Parathyroid adenoma (tissue), 2 donors: ENCODE measurements at regions not wholly inside any gene's neighbourhood (a gene's known extent, or its start where the extent isn't known, plus 50 kb on each side); places are given as distances from the start of the nearest gene placed in this dataset.
A peak's percentile ranks its signal among the peaks of the same experiment; 100 is the strongest.

Source experiments
- H2AFZ ChIP-seq: fragments of 300-600 bp; sonication (generic); one replicate; pipeline ENCODE4 v1.7.0; 2017; ENCODE audit warnings: antibody characterized with exemption, mild to moderate bottlenecking
- H3K27ac ChIP-seq: fragments of 300-600 bp; sonication (generic); one replicate; pipeline ENCODE4 v1.7.0; 2017
- H3K27me3 ChIP-seq: fragments of 300-600 bp; sonication (generic); one replicate; pipeline ENCODE4 v1.7.0; 2017; ENCODE audit warnings: low read length; ENCODE audit not compliant: control insufficient read depth, insufficient read depth
- H3K36me3 ChIP-seq: fragments of 300-600 bp; sonication (generic); one replicate; pipeline ENCODE4 v1.7.0; 2017; ENCODE audit warnings: low read length; ENCODE audit not compliant: control insufficient read depth, insufficient read depth
- H3K4me1 ChIP-seq: fragments of 300-600 bp; sonication (generic); one replicate; pipeline ENCODE4 v1.7.0; 2017; ENCODE audit warnings: control low read depth
- H3K4me2 ChIP-seq: fragments of 300-600 bp; sonication (generic); one replicate; pipeline ENCODE4 v1.7.0; 2017; ENCODE audit warnings: low read length
- H3K4me3 ChIP-seq: fragments of 300-600 bp; sonication (generic); one replicate; pipeline ENCODE4 v1.7.0; 2017; ENCODE audit warnings: low read depth, low read length
- H3K79me2 ChIP-seq: fragments of 300-600 bp; sonication (generic); one replicate; pipeline ENCODE4 v1.7.0; 2017; ENCODE audit warnings: control low read depth
- H3K9ac ChIP-seq: fragments of 300-600 bp; sonication (generic); one replicate; pipeline ENCODE4 v1.7.0; 2017; ENCODE audit warnings: mild to moderate bottlenecking
- H3K9me3 ChIP-seq: fragments of 300-600 bp; sonication (generic); one replicate; pipeline ENCODE4 v1.7.0; 2017; ENCODE audit warnings: low read length; ENCODE audit not compliant: control insufficient read depth
- CTCF ChIP-seq: fragments of 300-600 bp; sonication (generic); IDR thresholded peaks from one replicate; pipeline ENCODE4 v1.7.0; 2017; ENCODE audit warnings: antibody characterized with exemption, mild to moderate bottlenecking
- donor health status: primary hyperparathyroidism.

GRCh38 chr2:236935631-236936445, 149.9 kb upstream of the COPS8 start:
- Histone ChIP-seq H3K36me3 (no peaks in the 10 kb centered on the region), H3K4me2 (no peak overlapping the region), H3K4me3 (no peak overlapping the region), H3K79me2 (no peaks in the 10 kb centered on the region), H3K27ac (no peak overlapping the region), H3K9me3 (no peaks in the 10 kb centered on the region), H3K27me3 (no peaks in the 10 kb centered on the region), H2AFZ (no peak overlapping the region), H3K4me1 (no peaks in the 10 kb centered on the region), H3K9ac (no peak overlapping the region)
- TF ChIP-seq CTCF: no peak

DNA sequence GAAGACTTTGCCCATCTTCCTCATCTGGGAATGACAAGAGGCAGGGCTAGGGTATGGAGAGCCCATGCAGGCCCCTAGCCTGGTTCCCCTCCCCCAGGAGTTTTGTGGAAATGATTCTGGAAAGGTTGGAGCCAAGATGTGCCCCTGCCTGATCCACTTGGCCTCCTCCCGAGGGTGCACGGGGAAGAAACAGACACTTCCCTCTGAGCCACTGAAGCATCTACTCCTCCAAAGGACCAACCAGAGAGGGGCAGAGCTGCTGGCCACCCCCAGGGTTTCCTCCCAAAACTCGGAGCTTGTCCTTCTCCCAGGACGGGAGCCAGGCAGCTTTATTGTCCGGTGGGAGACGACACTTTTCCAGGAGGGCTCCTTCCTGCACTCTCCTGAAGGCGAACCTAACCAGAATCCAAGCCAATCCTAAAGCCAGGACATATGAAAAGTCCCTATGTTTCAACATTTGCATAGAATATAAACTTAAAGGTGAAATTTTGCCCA, 149.2 kb upstream of the COPS8 start:
- Histone ChIP-seq H3K27ac (no peak overlapping the region), H3K27me3 (no peaks in the 10 kb centered on the region), H3K79me2 (no peaks in the 10 kb centered on the region), H3K4me1 (no peaks in the 10 kb centered on the region), H3K9me3 (no peaks in the 10 kb centered on the region), H3K4me3 (no peak overlapping the region), H3K36me3 (no peaks in the 10 kb centered on the region), H3K4me2 (no peak overlapping the region), H2AFZ (no peak overlapping the region), H3K9ac (no peak overlapping the region)
- TF ChIP-seq CTCF: no peak

DNA sequence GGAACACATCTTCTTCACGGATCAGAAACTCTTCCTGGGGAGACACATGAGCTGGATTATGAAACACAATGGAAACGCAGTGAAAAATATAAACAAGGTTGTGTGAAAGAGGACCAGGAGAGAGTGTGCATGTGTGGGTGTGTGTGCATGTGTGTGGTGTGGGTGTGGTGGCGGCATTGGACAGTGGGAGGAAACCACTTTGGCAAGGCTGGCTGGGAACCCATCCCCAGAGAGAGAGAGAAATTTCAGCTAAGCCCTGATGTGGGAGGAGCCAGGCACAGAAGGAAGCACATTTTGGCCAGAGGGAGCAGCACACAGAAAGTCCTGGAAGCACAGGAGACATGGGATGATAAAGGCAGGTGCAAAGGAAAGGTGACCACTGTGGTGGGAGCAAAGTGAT, 147.6 kb upstream of the COPS8 start:
- no peak overlapping the region for H3K9ac ChIP-seq
- no peaks in the 10 kb centered on the region for H3K36me3 ChIP-seq
- H3K4me1 ChIP-seq: no peaks in the 10 kb centered on the region
- H3K4me2 ChIP-seq: no peak overlapping the region
- H3K4me3 ChIP-seq: no peak overlapping the region
- no peaks in the 10 kb centered on the region for H3K9me3 ChIP-seq
- H3K27ac ChIP-seq: no peak overlapping the region
- no peak for TF ChIP-seq CTCF
- H3K27me3 ChIP-seq: no peaks in the 10 kb centered on the region
- H2AFZ ChIP-seq: no peak overlapping the region
- no peaks in the 10 kb centered on the region for H3K79me2 ChIP-seq

GRCh38 chr2:236939271-236939670, 146.4 kb upstream of the COPS8 start:
- H3K9me3 ChIP-seq: no peaks in the 10 kb centered on the region
- no peak overlapping the region for H3K4me3 ChIP-seq
- no peaks in the 10 kb centered on the region for H3K4me1 ChIP-seq
- H2AFZ ChIP-seq: no peak overlapping the region
- H3K27ac ChIP-seq: no peak overlapping the region
- TF ChIP-seq CTCF: no peak
- no peak overlapping the region for H3K9ac ChIP-seq
- H3K79me2 ChIP-seq: no peaks in the 10 kb centered on the region
- no peaks in the 10 kb centered on the region for H3K36me3 ChIP-seq
- no peaks in the 10 kb centered on the region for H3K27me3 ChIP-seq
- no peak overlapping the region for H3K4me2 ChIP-seq

DNA sequence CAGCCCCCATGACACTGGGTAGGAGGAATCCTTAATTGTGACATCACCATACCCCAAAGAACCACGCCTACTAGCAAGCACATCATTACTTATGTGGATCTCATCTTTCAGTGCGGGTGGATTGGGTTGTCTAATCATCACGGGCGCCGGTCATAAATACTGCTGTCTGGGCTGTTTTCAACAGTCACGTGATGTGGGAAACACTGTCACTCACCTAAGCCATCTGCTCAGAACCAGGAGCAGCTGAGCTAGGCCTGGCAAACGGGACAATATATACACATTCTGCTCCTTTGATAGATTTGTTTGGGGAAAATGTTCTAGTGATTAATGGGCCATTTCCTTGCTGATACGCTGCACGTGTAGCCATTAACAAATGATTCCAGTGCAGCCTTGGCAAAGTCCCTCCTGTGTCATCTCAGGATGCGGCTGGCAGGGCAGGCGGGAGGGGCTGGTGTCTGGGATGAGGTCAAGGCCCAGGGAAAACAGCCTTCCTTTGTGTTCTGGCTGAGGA, 145.9 kb upstream of the COPS8 start:
- H3K4me1 ChIP-seq: no peaks in the 10 kb centered on the region
- no peak overlapping the region for H3K27ac ChIP-seq
- no peak overlapping the region for H3K4me2 ChIP-seq
- H3K4me3 ChIP-seq: no peak overlapping the region
- no peaks in the 10 kb centered on the region for H3K27me3 ChIP-seq
- no peak overlapping the region for H3K9ac ChIP-seq
- H3K36me3 ChIP-seq: no peaks in the 10 kb centered on the region
- no peaks in the 10 kb centered on the region for H3K9me3 ChIP-seq
- peak overlapping the region; percentile 34 for H2AFZ ChIP-seq
- TF ChIP-seq CTCF: no peak
- H3K79me2 ChIP-seq: no peaks in the 10 kb centered on the region
